Colonic mucosa (tissue), 4 donors: ENCODE measurements at regions not wholly inside any gene's neighbourhood (a gene's known extent, or its start where the extent isn't known, plus 50 kb on each side); places are given as distances from the start of the nearest gene placed in this dataset.
"Not testable (repeated sequence)": the region's sequence is repeated elsewhere in the genome, so short reads cannot be mapped to it uniquely, and the experiment has no call there.

Experiments used
- DNase-seq: peaks from one replicate; pipeline ENCODE4 v3.0.0-alpha.2; 2020
- H3K27ac ChIP-seq: fragments of 200-600 bp; one replicate; pipeline ENCODE4 v1.8.0; 2021
- H3K27me3 ChIP-seq: fragments of 200-600 bp; one replicate; pipeline ENCODE4 v1.8.0; 2021
- H3K36me3 ChIP-seq: fragments of 200-600 bp; one replicate; pipeline ENCODE4 v1.8.0; 2021
- H3K4me1 ChIP-seq: fragments of 200-600 bp; one replicate; pipeline ENCODE4 v1.8.0; 2021; ENCODE audit warnings: mild to moderate bottlenecking
- H3K4me3 ChIP-seq: fragments of 200-600 bp; one replicate; pipeline ENCODE4 v1.8.0; 2021
- H3K9ac ChIP-seq, 2 donors: one replicate each; pipeline ENCODE4 v1.7.0; 2013; ENCODE audit warnings: control low read depth in 2 of 2, low read depth in 2 of 2, low read length in 2 of 2
- H3K9me3 ChIP-seq: fragments of 200-600 bp; one replicate; pipeline ENCODE4 v1.8.0; 2021
- intact Hi-C: fragments of 100-400 bp; cut with DNase I; formaldehyde crosslinking; loops from one replicate; pipeline ENCODE4 v1.14.1; 2022
- TF ChIP-seq, protein P1 (sequence below): fragments of 200-600 bp; IDR thresholded peaks from one replicate; pipeline ENCODE4 v1.8.0; 2022; ENCODE audit warnings: antibody characterized with exemption, mild to moderate bottlenecking
- donor health status: healthy.
- donor health status: DM: no; HTN: no; CAD: no.
- donor health status: DM: no; HTN: no; CAD: no.

DNA sequence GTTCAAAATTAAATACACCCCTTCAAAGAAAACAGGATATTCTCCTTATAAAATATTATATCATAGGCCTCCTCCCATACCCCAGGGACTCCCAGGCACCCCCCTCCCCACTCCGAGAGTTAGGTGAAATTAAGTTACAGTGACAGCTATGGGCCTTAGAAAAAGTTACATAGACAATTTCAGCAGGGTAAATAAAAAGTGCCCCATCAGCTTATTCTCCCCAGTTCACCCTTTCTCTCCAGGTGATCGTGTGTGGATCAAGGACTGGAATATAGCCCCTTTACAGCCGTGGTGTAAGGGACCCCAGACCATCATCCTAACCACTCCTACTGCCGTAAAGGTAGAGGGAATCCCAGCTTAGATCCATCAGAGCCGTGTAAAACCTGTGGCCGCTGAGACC lies 147.6 kb upstream of the FGF16 start:
- Histone ChIP-seq H3K4me1 (no peaks in the 10 kb centered on the region), H3K4me3 (no peak overlapping the region), H3K36me3 (no peaks in the 10 kb centered on the region), H3K27ac (no peak overlapping the region), H3K9me3 (no peaks in the 10 kb centered on the region), H3K27me3 (no peaks in the 10 kb centered on the region), H3K9ac (no peak overlapping the region)
- DNase-seq, result no peak
- TF ChIP-seq, protein P1, sequence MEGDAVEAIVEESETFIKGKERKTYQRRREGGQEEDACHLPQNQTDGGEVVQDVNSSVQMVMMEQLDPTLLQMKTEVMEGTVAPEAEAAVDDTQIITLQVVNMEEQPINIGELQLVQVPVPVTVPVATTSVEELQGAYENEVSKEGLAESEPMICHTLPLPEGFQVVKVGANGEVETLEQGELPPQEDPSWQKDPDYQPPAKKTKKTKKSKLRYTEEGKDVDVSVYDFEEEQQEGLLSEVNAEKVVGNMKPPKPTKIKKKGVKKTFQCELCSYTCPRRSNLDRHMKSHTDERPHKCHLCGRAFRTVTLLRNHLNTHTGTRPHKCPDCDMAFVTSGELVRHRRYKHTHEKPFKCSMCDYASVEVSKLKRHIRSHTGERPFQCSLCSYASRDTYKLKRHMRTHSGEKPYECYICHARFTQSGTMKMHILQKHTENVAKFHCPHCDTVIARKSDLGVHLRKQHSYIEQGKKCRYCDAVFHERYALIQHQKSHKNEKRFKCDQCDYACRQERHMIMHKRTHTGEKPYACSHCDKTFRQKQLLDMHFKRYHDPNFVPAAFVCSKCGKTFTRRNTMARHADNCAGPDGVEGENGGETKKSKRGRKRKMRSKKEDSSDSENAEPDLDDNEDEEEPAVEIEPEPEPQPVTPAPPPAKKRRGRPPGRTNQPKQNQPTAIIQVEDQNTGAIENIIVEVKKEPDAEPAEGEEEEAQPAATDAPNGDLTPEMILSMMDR, result no peak
- intact Hi-C loops, result no loop called here

DNA sequence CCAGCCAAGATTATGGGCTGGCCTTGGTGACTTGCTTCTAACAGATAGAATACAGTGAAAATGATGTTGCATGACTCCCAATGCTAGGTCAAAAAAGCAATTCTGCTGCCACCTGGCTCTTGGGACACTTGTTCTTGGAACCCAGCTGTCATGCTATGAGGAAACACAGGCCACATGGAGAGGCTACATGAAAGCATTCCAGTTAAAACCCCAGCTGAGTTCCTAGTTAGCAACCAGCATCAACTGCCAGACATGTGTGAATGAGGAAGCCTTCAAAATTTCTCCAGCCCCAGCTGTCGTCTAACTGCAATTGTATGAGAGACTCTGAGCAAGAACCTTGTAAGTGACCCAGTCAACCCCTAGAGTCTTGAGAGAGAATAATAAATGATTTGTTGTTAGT lies 105.2 kb upstream of the FGF16 start:
- no peaks in the 10 kb centered on the region for H3K36me3 ChIP-seq
- H3K4me1 ChIP-seq, result no peaks in the 10 kb centered on the region
- H3K4me3 ChIP-seq, result no peak overlapping the region
- no peak overlapping the region for H3K27ac ChIP-seq
- no peaks in the 10 kb centered on the region for H3K9me3 ChIP-seq
- H3K27me3 ChIP-seq, result no peaks in the 10 kb centered on the region
- no peak for DNase-seq
- TF ChIP-seq, protein P1, result no peak
- intact Hi-C loops, result no loop called here
- H3K9ac ChIP-seq, result no peak overlapping the region

GRCh38 chrX:77346859-77347258 lies 100.3 kb upstream of the FGF16 start:
- no peak overlapping the region for H3K4me3 ChIP-seq
- no peaks in the 10 kb centered on the region for H3K36me3 ChIP-seq
- TF ChIP-seq, protein P1, result no peak
- H3K9ac ChIP-seq, result no peak overlapping the region
- H3K4me1 ChIP-seq, result no peaks in the 10 kb centered on the region
- no peaks in the 10 kb centered on the region for H3K27me3 ChIP-seq
- no peak overlapping the region for H3K27ac ChIP-seq
- DNase-seq, result no peak
- H3K9me3 ChIP-seq, result no peaks in the 10 kb centered on the region
- intact Hi-C loops, result no loop called here

DNA sequence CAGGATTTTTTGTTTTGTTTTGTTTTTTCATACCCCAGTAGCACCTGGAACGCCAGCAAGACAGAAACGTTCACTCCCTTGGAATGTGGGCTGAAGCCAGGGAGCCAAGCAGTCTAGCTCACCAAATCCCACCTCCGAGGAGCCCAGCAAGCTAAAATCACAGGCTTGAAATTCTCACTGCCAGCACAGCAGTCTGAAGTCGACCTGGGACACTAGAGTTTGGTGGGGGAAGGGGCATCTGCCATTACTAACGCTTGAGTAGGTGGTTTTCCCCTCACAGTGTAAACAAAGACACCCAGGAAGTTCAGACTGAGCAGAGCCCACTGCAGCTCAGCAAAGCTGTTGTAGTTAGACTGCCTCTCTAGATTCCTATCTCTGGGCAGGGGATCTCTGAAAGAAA lies 99.6 kb upstream of the FGF16 start:
- H3K27me3 ChIP-seq, result no peaks in the 10 kb centered on the region
- no peaks in the 10 kb centered on the region for H3K4me1 ChIP-seq
- H3K9ac ChIP-seq, result no peak overlapping the region
- H3K27ac ChIP-seq, result no peak overlapping the region
- H3K9me3 ChIP-seq, result no peaks in the 10 kb centered on the region
- H3K4me3 ChIP-seq, result no peak overlapping the region
- TF ChIP-seq, protein P1, result no peak
- no peaks in the 10 kb centered on the region for H3K36me3 ChIP-seq
- no peak for DNase-seq
- intact Hi-C loops, result no loop called here

- TF ChIP-seq, protein P1, result no peak
- H3K27me3 ChIP-seq, result no peaks in the 10 kb centered on the region
- H3K9me3 ChIP-seq, result no peaks in the 10 kb centered on the region
- no peaks in the 10 kb centered on the region for H3K36me3 ChIP-seq
- H3K4me1 ChIP-seq, result no peaks in the 10 kb centered on the region
- H3K9ac ChIP-seq, result no peak overlapping the region
- no peak overlapping the region for H3K4me3 ChIP-seq
- no peak for DNase-seq
- intact Hi-C loops, result no loop called here
- H3K27ac ChIP-seq, result no peak overlapping the region
Measured at GRCh38 chrX:77389891-77390290, 57.3 kb upstream of the FGF16 start.

GRCh38 chrX:77390365-77390764 lies 56.8 kb upstream of the FGF16 start:
- H3K9me3 ChIP-seq, DNase-seq, H3K27me3 ChIP-seq, intact Hi-C loops, H3K4me3 ChIP-seq, H3K4me1 ChIP-seq, H3K9ac ChIP-seq, H3K27ac ChIP-seq, H3K36me3 ChIP-seq: not testable (repeated sequence)
